ENCODE measurements at regions not wholly inside any gene's neighbourhood (a gene's known extent, or its start where the extent isn't known, plus 50 kb on each side); places are given as distances from the start of the nearest gene placed in this dataset.
"Not testable (repeated sequence)": the region's sequence is repeated elsewhere in the genome, so short reads cannot be mapped to it uniquely, and the experiment has no call there.

- H3K9me3 ChIP-seq (ENCODE audit: control insufficient read depth, low read length); H3K36me3 ChIP-seq (ENCODE audit: control insufficient read depth, insufficient read depth, low read length); H3K27ac ChIP-seq (ENCODE audit: low read depth, low read length, severe bottlenecking); H3K4me3 ChIP-seq (ENCODE audit: extremely low read depth, insufficient read depth, low read length, poor library complexity, severe bottlenecking); H3K4me1 ChIP-seq (ENCODE audit: control insufficient read depth, insufficient read depth, low read length, poor library complexity, severe bottlenecking): not testable (repeated sequence)
- no CpG with 5 or more reads among the region's 7 CpGs for WGBS, 2 experiments (ENCODE audit: insufficient coverage in 2 of 2)
These were observed 5476.6 kb upstream of the TPTE start for GRCh38 chr21:5044812-5045211.

- WGBS, 2 experiments (ENCODE audit: insufficient coverage in 2 of 2): no CpG with 5 or more reads among the region's 5 CpGs
These were observed 5469.9 kb upstream of the TPTE start for GRCh38 chr21:5051303-5052018.

GRCh38 chr21:5055027-5055754 is 5466.2 kb upstream of the TPTE start:
- not testable (repeated sequence) for H3K36me3 ChIP-seq (ENCODE audit: control insufficient read depth, insufficient read depth, low read length); H3K4me1 ChIP-seq (ENCODE audit: control insufficient read depth, insufficient read depth, low read length, poor library complexity, severe bottlenecking); H3K27ac ChIP-seq (ENCODE audit: low read depth, low read length, severe bottlenecking); H3K9me3 ChIP-seq (ENCODE audit: control insufficient read depth, low read length); H3K4me3 ChIP-seq (ENCODE audit: extremely low read depth, insufficient read depth, low read length, poor library complexity, severe bottlenecking)
- whole genome bisulfite sequencing, 2 experiments (ENCODE audit: insufficient coverage in 2 of 2): no CpG with 5 or more reads among the region's 13 CpGs

More at GRCh38 chr21:5051303-5052018, 5469.9 kb upstream of the TPTE start:
- H3K4me1 ChIP-seq (ENCODE audit: control insufficient read depth, insufficient read depth, low read length, poor library complexity, severe bottlenecking); H3K36me3 ChIP-seq (ENCODE audit: control insufficient read depth, insufficient read depth, low read length); H3K9me3 ChIP-seq (ENCODE audit: control insufficient read depth, low read length); H3K27ac ChIP-seq (ENCODE audit: low read depth, low read length, severe bottlenecking); H3K4me3 ChIP-seq (ENCODE audit: extremely low read depth, insufficient read depth, low read length, poor library complexity, severe bottlenecking): not testable (repeated sequence)

GRCh38 chr21:5055996-5056962 is 5465.1 kb upstream of the TPTE start:
- not testable (repeated sequence) for H3K36me3 ChIP-seq (ENCODE audit: control insufficient read depth, insufficient read depth, low read length); H3K4me1 ChIP-seq (ENCODE audit: control insufficient read depth, insufficient read depth, low read length, poor library complexity, severe bottlenecking); H3K9me3 ChIP-seq (ENCODE audit: control insufficient read depth, low read length); H3K27ac ChIP-seq (ENCODE audit: low read depth, low read length, severe bottlenecking); H3K4me3 ChIP-seq (ENCODE audit: extremely low read depth, insufficient read depth, low read length, poor library complexity, severe bottlenecking)
- no CpG with 5 or more reads among the region's 33 CpGs for WGBS, 2 experiments (ENCODE audit: insufficient coverage in 2 of 2)

GRCh38 chr21:5057077-5057476 is 5464.3 kb upstream of the TPTE start:
- H3K4me3 ChIP-seq (ENCODE audit: extremely low read depth, insufficient read depth, low read length, poor library complexity, severe bottlenecking); H3K36me3 ChIP-seq (ENCODE audit: control insufficient read depth, insufficient read depth, low read length); H3K27ac ChIP-seq (ENCODE audit: low read depth, low read length, severe bottlenecking); H3K4me1 ChIP-seq (ENCODE audit: control insufficient read depth, insufficient read depth, low read length, poor library complexity, severe bottlenecking); H3K9me3 ChIP-seq (ENCODE audit: control insufficient read depth, low read length): not testable (repeated sequence)
- WGBS, 2 experiments (ENCODE audit: insufficient coverage in 2 of 2): no CpG with 5 or more reads among the region's 24 CpGs

- not testable (repeated sequence) for H3K9me3 ChIP-seq (ENCODE audit: control insufficient read depth, low read length); H3K4me1 ChIP-seq (ENCODE audit: control insufficient read depth, insufficient read depth, low read length, poor library complexity, severe bottlenecking); H3K27ac ChIP-seq (ENCODE audit: low read depth, low read length, severe bottlenecking); H3K4me3 ChIP-seq (ENCODE audit: extremely low read depth, insufficient read depth, low read length, poor library complexity, severe bottlenecking); H3K36me3 ChIP-seq (ENCODE audit: control insufficient read depth, insufficient read depth, low read length)
- WGBS, 2 experiments (ENCODE audit: insufficient coverage in 2 of 2): no CpG with 5 or more reads among the region's 30 CpGs
These were observed 5460.9 kb upstream of the TPTE start for GRCh38 chr21:5060364-5061083.

- 100% methylated on average over 3 of the region's 25 CpGs; no CpG with 5 or more reads in 1 of the 2 experiments for WGBS, 2 experiments (ENCODE audit: insufficient coverage in 2 of 2)
- not testable (repeated sequence) for H3K27ac ChIP-seq (ENCODE audit: low read depth, low read length, severe bottlenecking); H3K4me1 ChIP-seq (ENCODE audit: control insufficient read depth, insufficient read depth, low read length, poor library complexity, severe bottlenecking); H3K9me3 ChIP-seq (ENCODE audit: control insufficient read depth, low read length); H3K36me3 ChIP-seq (ENCODE audit: control insufficient read depth, insufficient read depth, low read length); H3K4me3 ChIP-seq (ENCODE audit: extremely low read depth, insufficient read depth, low read length, poor library complexity, severe bottlenecking)
These were observed 5456.7 kb upstream of the TPTE start for GRCh38 chr21:5064581-5065142.

- H3K4me3 ChIP-seq (ENCODE audit: extremely low read depth, insufficient read depth, low read length, poor library complexity, severe bottlenecking); H3K9me3 ChIP-seq (ENCODE audit: control insufficient read depth, low read length); H3K27ac ChIP-seq (ENCODE audit: low read depth, low read length, severe bottlenecking); H3K4me1 ChIP-seq (ENCODE audit: control insufficient read depth, insufficient read depth, low read length, poor library complexity, severe bottlenecking); H3K36me3 ChIP-seq (ENCODE audit: control insufficient read depth, insufficient read depth, low read length): not testable (repeated sequence)
- 92 to 100% methylated on average over 1 to 3 of the region's 26 CpGs for WGBS, 2 experiments (ENCODE audit: insufficient coverage in 2 of 2)
These were observed 5455.9 kb upstream of the TPTE start for GRCh38 chr21:5065240-5066211.

GRCh38 chr21:5066682-5067251 is 5454.6 kb upstream of the TPTE start:
- H3K9me3 ChIP-seq (ENCODE audit: control insufficient read depth, low read length); H3K4me1 ChIP-seq (ENCODE audit: control insufficient read depth, insufficient read depth, low read length, poor library complexity, severe bottlenecking); H3K4me3 ChIP-seq (ENCODE audit: extremely low read depth, insufficient read depth, low read length, poor library complexity, severe bottlenecking); H3K27ac ChIP-seq (ENCODE audit: low read depth, low read length, severe bottlenecking); H3K36me3 ChIP-seq (ENCODE audit: control insufficient read depth, insufficient read depth, low read length): not testable (repeated sequence)
- WGBS, 2 experiments (ENCODE audit: insufficient coverage in 2 of 2): no CpG with 5 or more reads among the region's 12 CpGs

Measured in mesodermal cell (in vitro differentiated cells).